ENCODE measurements at regions not wholly inside any gene's neighbourhood (a gene's known extent, or its start where the extent isn't known, plus 50 kb on each side); places are given as distances from the start of the nearest gene placed in this dataset.

DNA sequence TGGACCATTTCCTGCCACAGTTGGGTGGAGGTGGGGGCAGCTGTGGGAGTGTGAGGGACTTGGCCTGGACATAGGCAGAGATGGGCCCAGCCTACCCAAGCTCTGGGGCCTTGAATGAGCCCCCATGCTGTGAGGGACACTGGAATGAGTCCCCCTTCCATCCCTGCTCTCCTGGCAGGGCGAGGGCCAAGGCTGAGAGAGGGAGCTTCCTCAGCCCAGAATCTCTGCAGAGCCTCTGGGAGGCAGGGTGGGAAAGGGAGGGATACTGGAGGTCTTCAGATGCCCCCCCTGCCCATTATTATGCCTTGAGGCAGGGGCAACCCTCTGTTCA lies 124.5 kb upstream of the PJA1 start:
- Histone ChIP-seq H3K9ac (ENCODE audit: low read depth, low read length) (no peak overlapping the region), H3K4me2 (ENCODE audit: insufficient read depth, low read length) (no peak overlapping the region), H2AFZ (ENCODE audit: low read depth, low read length) (no peak overlapping the region), H3K27me3 (ENCODE audit: insufficient read depth, low read length, poor library complexity) (no peaks in the 10 kb centered on the region), H3K36me3 (ENCODE audit: insufficient read depth, low read length) (no peaks in the 10 kb centered on the region), H3K27ac (ENCODE audit: low read length) (no peak overlapping the region), H3K79me2 (ENCODE audit: insufficient read depth, low read length) (no peaks in the 10 kb centered on the region), H3K4me1 (ENCODE audit: insufficient read depth, low read length) (peaks cover 12% of the 10 kb centered on the region), H3K4me3 (ENCODE audit: low read depth in 1 of 2, low read length in 2 of 2) (no peak overlapping the region), H3K9me3 (ENCODE audit: insufficient read depth, low read length, severe bottlenecking) (no peaks in the 10 kb centered on the region), H4K20me1 (ENCODE audit: insufficient read depth, low read length) (no peaks in the 10 kb centered on the region)
- DNase-seq = no peak
- ATAC-seq (ENCODE audit: insufficient read depth, low read depth) = no peak
- TF ChIP-seq EZH2 (IDR thresholded peaks at IDR 0.05; ENCODE audit: borderline replicate concordance, low read depth, low read length, severe bottlenecking) (no peak), CTCF (IDR thresholded peaks at IDR 0.05; ENCODE audit: borderline replicate concordance, extremely low read depth, low read length, poor library complexity, severe bottlenecking) (no peak)

GRCh38 chrX:69289046-69289792 lies 124.0 kb upstream of the PJA1 start:
- ATAC-seq (ENCODE audit: insufficient read depth, low read depth) (no peak), DNase-seq (no peak)
- H3K9ac ChIP-seq (ENCODE audit: low read depth, low read length) = no peak overlapping the region
- no peaks in the 10 kb centered on the region for H3K9me3 ChIP-seq (ENCODE audit: insufficient read depth, low read length, severe bottlenecking)
- H3K4me3 ChIP-seq (ENCODE audit: low read depth in 1 of 2, low read length in 2 of 2) = no peak overlapping the region
- H2AFZ ChIP-seq (ENCODE audit: low read depth, low read length) = no peak overlapping the region
- H3K36me3 ChIP-seq (ENCODE audit: insufficient read depth, low read length) = no peaks in the 10 kb centered on the region
- H3K27me3 ChIP-seq (ENCODE audit: insufficient read depth, low read length, poor library complexity) = no peaks in the 10 kb centered on the region
- no peak for TF ChIP-seq EZH2 (IDR thresholded peaks at IDR 0.05; ENCODE audit: borderline replicate concordance, low read depth, low read length, severe bottlenecking)
- TF ChIP-seq CTCF (IDR thresholded peaks at IDR 0.05; ENCODE audit: borderline replicate concordance, extremely low read depth, low read length, poor library complexity, severe bottlenecking) = no peak
- no peaks in the 10 kb centered on the region for H3K79me2 ChIP-seq (ENCODE audit: insufficient read depth, low read length)
- no peaks in the 10 kb centered on the region for H4K20me1 ChIP-seq (ENCODE audit: insufficient read depth, low read length)
- no peak overlapping the region for H3K4me2 ChIP-seq (ENCODE audit: insufficient read depth, low read length)
- peaks cover 12% of the 10 kb centered on the region for H3K4me1 ChIP-seq (ENCODE audit: insufficient read depth, low read length)
- no peak overlapping the region for H3K27ac ChIP-seq (ENCODE audit: low read length)

DNA sequence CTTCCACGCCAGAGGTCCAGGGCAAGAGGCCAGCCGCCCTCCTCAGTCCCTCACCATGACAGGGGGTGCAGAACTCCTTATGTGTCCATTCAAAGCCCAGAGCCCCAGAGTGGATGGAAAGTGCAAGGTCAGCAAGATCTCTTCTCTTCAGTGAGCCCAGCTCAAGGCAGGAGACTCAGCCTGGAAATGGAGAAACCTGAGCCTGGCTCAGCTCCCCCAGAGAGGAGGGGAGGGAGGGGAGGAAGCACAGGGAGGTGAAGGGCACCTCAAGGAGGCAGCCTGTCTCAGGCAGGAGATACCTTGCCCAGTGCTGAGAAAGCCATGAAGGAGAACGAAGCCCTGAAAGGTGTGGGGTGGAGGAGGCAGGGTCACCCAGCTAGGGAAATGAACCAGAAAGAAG lies 121.8 kb upstream of the PJA1 start:
- H3K27ac ChIP-seq (ENCODE audit: low read length) = no peak overlapping the region
- TF ChIP-seq CTCF (IDR thresholded peaks at IDR 0.05; ENCODE audit: borderline replicate concordance, extremely low read depth, low read length, poor library complexity, severe bottlenecking) (no peak), EZH2 (IDR thresholded peaks at IDR 0.05; ENCODE audit: borderline replicate concordance, low read depth, low read length, severe bottlenecking) (no peak)
- ATAC-seq (ENCODE audit: insufficient read depth, low read depth) = no peak

More for the DNA sequence above, 121.8 kb upstream of the PJA1 start:
- H3K27me3 ChIP-seq (ENCODE audit: insufficient read depth, low read length, poor library complexity) = no peaks in the 10 kb centered on the region
- no peaks in the 10 kb centered on the region for H4K20me1 ChIP-seq (ENCODE audit: insufficient read depth, low read length)
- H3K79me2 ChIP-seq (ENCODE audit: insufficient read depth, low read length) = no peaks in the 10 kb centered on the region
- no peak overlapping the region for H3K4me2 ChIP-seq (ENCODE audit: insufficient read depth, low read length)
- H3K36me3 ChIP-seq (ENCODE audit: insufficient read depth, low read length) = no peaks in the 10 kb centered on the region
- H3K9ac ChIP-seq (ENCODE audit: low read depth, low read length) = no peak overlapping the region
- H3K4me1 ChIP-seq (ENCODE audit: insufficient read depth, low read length) = peaks cover 12% of the 10 kb centered on the region
- no peak overlapping the region for H3K4me3 ChIP-seq (ENCODE audit: low read depth in 1 of 2, low read length in 2 of 2)
- no peak overlapping the region for H2AFZ ChIP-seq (ENCODE audit: low read depth, low read length)
- H3K9me3 ChIP-seq (ENCODE audit: insufficient read depth, low read length, severe bottlenecking) = no peaks in the 10 kb centered on the region
- DNase-seq = no peak
